ENCODE measurements at regions not wholly inside any gene's neighbourhood (a gene's known extent, or its start where the extent isn't known, plus 50 kb on each side); places are given as distances from the start of the nearest gene placed in this dataset.

DNA sequence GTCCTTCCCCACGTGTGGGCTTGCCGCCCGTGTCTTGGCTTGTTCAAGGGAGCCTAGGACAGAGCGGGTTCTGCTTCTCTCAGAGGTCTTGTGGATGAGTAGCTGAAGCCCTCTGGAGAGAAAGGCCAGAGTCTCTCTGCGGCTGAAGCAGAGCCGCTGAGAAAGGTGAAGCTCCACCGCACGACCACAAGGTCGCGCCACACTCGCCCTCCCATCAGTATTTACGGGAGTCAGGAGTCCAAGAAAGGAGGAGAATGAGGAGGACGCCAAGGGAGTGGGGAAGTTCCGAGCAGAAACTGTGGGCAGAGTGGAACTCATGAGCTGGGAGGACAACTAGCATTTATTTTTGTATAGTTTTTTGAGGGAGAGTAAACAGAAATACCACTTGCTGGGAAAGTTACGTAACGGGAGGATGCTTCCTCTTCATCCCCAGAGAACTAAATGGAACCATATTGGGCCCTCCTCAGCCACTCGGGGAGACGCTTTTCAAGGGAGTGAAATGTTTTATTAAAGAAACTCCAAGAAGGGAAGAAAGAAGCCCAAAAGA lies 51.6 kb upstream of the HAO2 start:
- no peak for TF ChIP-seq NFIC (IDR thresholded peaks at IDR 0.05)
- TF ChIP-seq TEAD4 (IDR thresholded peaks at IDR 0.05): no peak
- TF ChIP-seq MAX (IDR thresholded peaks at IDR 0.05): no peak
- TF ChIP-seq RAD21 (IDR thresholded peaks at IDR 0.05; ENCODE audit: low read depth): no peak
- TF ChIP-seq YY1 (IDR thresholded peaks at IDR 0.05; ENCODE audit: low read depth): no peak
- TF ChIP-seq EP300 (IDR thresholded peaks at IDR 0.05; ENCODE audit: borderline replicate concordance): no peak
- TF ChIP-seq TAF1 (IDR thresholded peaks at IDR 0.05; ENCODE audit: low read depth): no peak
- no peak for TF ChIP-seq ZBTB7A (IDR thresholded peaks at IDR 0.05; ENCODE audit: low read depth)
- TF ChIP-seq, protein P1, sequence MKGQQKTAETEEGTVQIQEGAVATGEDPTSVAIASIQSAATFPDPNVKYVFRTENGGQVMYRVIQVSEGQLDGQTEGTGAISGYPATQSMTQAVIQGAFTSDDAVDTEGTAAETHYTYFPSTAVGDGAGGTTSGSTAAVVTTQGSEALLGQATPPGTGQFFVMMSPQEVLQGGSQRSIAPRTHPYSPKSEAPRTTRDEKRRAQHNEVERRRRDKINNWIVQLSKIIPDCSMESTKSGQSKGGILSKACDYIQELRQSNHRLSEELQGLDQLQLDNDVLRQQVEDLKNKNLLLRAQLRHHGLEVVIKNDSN (IDR thresholded peaks at IDR 0.05): no peak

DNA sequence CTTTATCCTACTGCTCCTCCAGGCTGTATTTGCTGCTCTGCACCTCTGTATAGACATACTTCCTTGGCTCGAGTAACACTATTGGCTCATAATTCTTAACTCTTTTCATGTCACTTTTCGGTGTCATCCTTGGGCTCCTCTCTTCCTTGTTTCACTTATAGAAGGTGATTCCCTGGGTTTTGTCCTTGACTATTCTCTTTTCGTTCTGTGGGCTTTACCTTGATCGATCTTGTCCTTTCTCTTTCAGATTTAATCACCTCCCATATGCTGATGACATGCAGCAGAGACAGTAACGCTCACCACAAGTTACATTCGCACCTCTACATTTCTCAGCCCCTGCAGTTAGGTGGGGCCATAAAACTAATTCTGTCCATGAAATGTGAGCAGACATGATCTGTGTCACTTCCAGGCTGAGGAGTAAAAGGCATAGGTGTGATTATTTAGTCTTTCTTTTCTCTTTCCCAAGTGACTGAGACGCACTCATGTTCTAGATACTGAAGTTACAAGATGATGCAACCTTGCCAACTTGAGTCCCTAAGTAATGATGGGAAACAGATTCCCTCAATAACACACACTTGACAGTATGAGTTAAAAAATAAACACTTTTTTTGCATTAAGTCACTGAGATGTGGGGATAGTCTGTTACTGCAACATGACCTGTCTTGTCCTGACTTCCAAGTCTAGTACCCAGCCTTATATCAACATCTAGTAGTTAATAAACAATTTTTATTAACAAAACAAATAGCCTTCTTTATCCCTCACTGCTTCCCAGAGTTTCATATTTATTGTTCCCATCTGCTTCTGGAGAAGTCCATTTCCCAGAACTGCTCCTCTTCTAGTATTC lies 49.9 kb upstream of the HAO2 start:
- TF ChIP-seq FOXM1 (IDR thresholded peaks at IDR 0.05; ENCODE audit: borderline replicate concordance, low read depth) (no peak), CEBPB (IDR thresholded peaks at IDR 0.05) (no peak), TCF12 (IDR thresholded peaks at IDR 0.05; ENCODE audit: low read depth) (no peak), YY1 (IDR thresholded peaks at IDR 0.05; ENCODE audit: low read depth) (no peak), CREB1 (IDR thresholded peaks at IDR 0.05; ENCODE audit: low read depth) (no peak), ZBTB7A (IDR thresholded peaks at IDR 0.05; ENCODE audit: low read depth) (no peak), TAF1 (IDR thresholded peaks at IDR 0.05; ENCODE audit: low read depth) (no peak)
- TF ChIP-seq, protein P1 (IDR thresholded peaks at IDR 0.05): no peak
- TF ChIP-seq, protein P2, sequence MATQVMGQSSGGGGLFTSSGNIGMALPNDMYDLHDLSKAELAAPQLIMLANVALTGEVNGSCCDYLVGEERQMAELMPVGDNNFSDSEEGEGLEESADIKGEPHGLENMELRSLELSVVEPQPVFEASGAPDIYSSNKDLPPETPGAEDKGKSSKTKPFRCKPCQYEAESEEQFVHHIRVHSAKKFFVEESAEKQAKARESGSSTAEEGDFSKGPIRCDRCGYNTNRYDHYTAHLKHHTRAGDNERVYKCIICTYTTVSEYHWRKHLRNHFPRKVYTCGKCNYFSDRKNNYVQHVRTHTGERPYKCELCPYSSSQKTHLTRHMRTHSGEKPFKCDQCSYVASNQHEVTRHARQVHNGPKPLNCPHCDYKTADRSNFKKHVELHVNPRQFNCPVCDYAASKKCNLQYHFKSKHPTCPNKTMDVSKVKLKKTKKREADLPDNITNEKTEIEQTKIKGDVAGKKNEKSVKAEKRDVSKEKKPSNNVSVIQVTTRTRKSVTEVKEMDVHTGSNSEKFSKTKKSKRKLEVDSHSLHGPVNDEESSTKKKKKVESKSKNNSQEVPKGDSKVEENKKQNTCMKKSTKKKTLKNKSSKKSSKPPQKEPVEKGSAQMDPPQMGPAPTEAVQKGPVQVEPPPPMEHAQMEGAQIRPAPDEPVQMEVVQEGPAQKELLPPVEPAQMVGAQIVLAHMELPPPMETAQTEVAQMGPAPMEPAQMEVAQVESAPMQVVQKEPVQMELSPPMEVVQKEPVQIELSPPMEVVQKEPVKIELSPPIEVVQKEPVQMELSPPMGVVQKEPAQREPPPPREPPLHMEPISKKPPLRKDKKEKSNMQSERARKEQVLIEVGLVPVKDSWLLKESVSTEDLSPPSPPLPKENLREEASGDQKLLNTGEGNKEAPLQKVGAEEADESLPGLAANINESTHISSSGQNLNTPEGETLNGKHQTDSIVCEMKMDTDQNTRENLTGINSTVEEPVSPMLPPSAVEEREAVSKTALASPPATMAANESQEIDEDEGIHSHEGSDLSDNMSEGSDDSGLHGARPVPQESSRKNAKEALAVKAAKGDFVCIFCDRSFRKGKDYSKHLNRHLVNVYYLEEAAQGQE (IDR thresholded peaks at IDR 0.05; ENCODE audit: low read depth): no peak

Data from Ishikawa (cell line).